ENCODE measurements at regions not wholly inside any gene's neighbourhood (a gene's known extent, or its start where the extent isn't known, plus 50 kb on each side); places are given as distances from the start of the nearest gene placed in this dataset.

DNA sequence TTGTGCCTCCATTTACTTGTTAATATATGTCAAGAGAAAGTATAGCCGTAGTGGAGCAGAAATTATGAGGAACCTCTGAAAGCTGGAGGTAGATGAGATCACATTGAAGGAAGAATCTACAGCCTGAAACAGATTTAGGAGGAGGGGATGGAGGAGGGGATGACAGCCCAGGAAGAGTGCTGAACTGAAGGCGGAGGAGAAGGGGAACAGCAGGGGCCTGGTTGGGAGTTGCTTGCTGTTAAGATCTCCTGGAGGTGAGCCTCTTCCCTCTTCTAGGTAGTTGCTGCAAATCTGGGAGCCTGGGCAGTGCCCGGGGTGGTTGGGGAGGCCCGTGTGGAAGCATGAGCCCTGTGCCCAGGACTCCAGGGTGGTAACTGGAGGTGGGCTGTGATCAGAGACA lies 111.8 kb upstream of the SEMA6A start:
- Histone ChIP-seq H3K9me1 (replicated peaks; ENCODE audit: control insufficient read depth, extremely low read depth, insufficient read depth, low read length) (no peaks in the 10 kb centered on the region), H2AFZ (ENCODE audit: low read depth, low read length) (no peak overlapping the region), H3K9ac (replicated peaks; ENCODE audit: extremely low read depth, insufficient read depth, low read length) (no peak overlapping the region), H3K9me3 (replicated peaks; ENCODE audit: control insufficient read depth, insufficient read depth, low read length) (no peaks in the 10 kb centered on the region), H3K27ac (ENCODE audit: insufficient read depth, low read depth, low read length) (no peak overlapping the region), H4K20me1 (replicated peaks; ENCODE audit: control insufficient read depth, extremely low read depth, insufficient read depth, low read length) (no peaks in the 10 kb centered on the region), H3K4me1 (ENCODE audit: control insufficient read depth, extremely low read depth, insufficient read depth, low read length) (no peaks in the 10 kb centered on the region), H3K27me3 (ENCODE audit: control insufficient read depth in 2 of 2, insufficient read depth in 2 of 2, low read length in 2 of 2) (no peaks in the 10 kb centered on the region), H3K79me2 (ENCODE audit: control insufficient read depth, insufficient read depth, low read length) (no peaks in the 10 kb centered on the region), H3K36me3 (ENCODE audit: control insufficient read depth in 2 of 2, extremely low read depth in 1 of 2, insufficient read depth in 2 of 2, low read length in 2 of 2) (no peaks in the 10 kb centered on the region), H3K4me2 (ENCODE audit: insufficient read depth, low read length) (no peak overlapping the region), H3K4me3 (replicated peaks in 1 of 3; ENCODE audit: insufficient read depth in 1 of 3, low read depth in 1 of 3, low read length in 3 of 3) (no peak overlapping the region)
- no peak for DNase-seq (ENCODE audit: low read depth, low spot score)
- intact Hi-C loops (cut with micrococcal nuclease): no loop called here
- ChIA-PET CTCF (no interaction called here), POLR2A (no interaction called here)
- TF ChIP-seq JUN (IDR thresholded peaks at IDR 0.05; ENCODE audit: borderline replicate concordance, insufficient read depth, insufficient read length, low read depth): no peak
- no peak for TF ChIP-seq FOS (IDR thresholded peaks at IDR 0.05; ENCODE audit: borderline replicate concordance, insufficient read depth, low read length)
- TF ChIP-seq POLR2AphosphoS5 (IDR thresholded peaks at IDR 0.05; ENCODE audit: insufficient read depth, low read depth, low read length): no peak
- TF ChIP-seq EZH2 (IDR thresholded peaks at IDR 0.05; ENCODE audit: borderline replicate concordance, low read depth, low read length, severe bottlenecking): no peak
- TF ChIP-seq MYC (IDR thresholded peaks at IDR 0.05; ENCODE audit: low read depth, low read length): no peak
- TF ChIP-seq GATA2 (IDR thresholded peaks at IDR 0.05; ENCODE audit: insufficient read depth, insufficient read length, low read depth, low read length): no peak
- no peak for TF ChIP-seq POLR2A (IDR thresholded peaks at IDR 0.05; ENCODE audit: low read depth, low read length)
- no peak for TF ChIP-seq CTCF (IDR thresholded peaks at IDR 0.05; ENCODE audit: extremely low read depth in 1 of 2, insufficient read depth in 1 of 2, low read depth in 1 of 2, low read length in 2 of 2)
- no peak for TF ChIP-seq MAX (IDR thresholded peaks at IDR 0.05; ENCODE audit: insufficient read depth, insufficient read length)
- no TSS peak for BruUV-seq (replicated peaks)
- dilution Hi-C loops (cut with MboI; ENCODE audit: extremely low pct_ligation_motif_present, low sequenced_read_pairs): no loop called here
- no peak for FAIRE-seq
